SK-N-MC (cell line): ENCODE measurements at regions not wholly inside any gene's neighbourhood (a gene's known extent, or its start where the extent isn't known, plus 50 kb on each side); places are given as distances from the start of the nearest gene placed in this dataset.

Experiments
- EZH2 ChIP-seq: fragments of 200-600 bp; sonication (generic); IDR thresholded peaks from one replicate; pipeline ENCODE4 v1.6.1; 2017; ENCODE audit warnings: antibody characterized with exemption
- POLR2AphosphoS5 ChIP-seq: IDR thresholded peaks from 2 replicates; pipeline ENCODE4 v1.6.1; 2012; ENCODE audit warnings: mild to moderate bottlenecking, low read depth, low read length, borderline replicate concordance

GRCh38 chr5:60485361-60485760 lies 214.6 kb downstream of the DEPDC1B start:
- no peak for TF ChIP-seq POLR2AphosphoS5
- no peak for TF ChIP-seq EZH2
